ENCODE measurements at regions not wholly inside any gene's neighbourhood (a gene's known extent, or its start where the extent isn't known, plus 50 kb on each side); places are given as distances from the start of the nearest gene placed in this dataset.
"Not testable (repeated sequence)": the region's sequence is repeated elsewhere in the genome, so short reads cannot be mapped to it uniquely, and the experiment has no call there.

DNA sequence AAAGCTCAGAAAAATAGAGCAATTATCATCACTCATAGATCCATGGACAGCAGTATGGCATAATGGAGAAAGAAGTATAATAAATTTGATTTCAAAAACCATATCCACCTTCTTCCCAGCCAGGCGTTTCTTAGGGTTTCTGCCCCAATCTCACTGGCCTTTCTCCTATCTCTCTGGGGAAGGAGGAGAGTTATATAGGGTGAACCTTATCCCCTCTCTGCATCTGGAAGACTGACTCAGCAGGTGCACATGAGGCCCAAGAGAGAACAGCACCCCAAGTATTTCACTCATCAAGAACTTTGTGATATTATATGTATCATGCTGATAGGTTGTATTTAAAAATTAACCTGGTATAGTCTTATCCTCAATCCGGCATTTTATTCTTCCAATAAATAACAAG is 318.8 kb upstream of the RASGEF1B start:
- no peak for DNase-seq (ENCODE audit: low read depth in 1 of 2, low spot score in 2 of 2)
- Histone ChIP-seq H3K9me3 (replicated peaks) (no peaks in the 10 kb centered on the region), H3K36me3 (no peaks in the 10 kb centered on the region), H3K4me3 (no peak overlapping the region), H3K4me1 (replicated peaks) (no peaks in the 10 kb centered on the region), H3K27me3 (replicated peaks) (no peaks in the 10 kb centered on the region), H3K27ac (no peak overlapping the region)

DNA sequence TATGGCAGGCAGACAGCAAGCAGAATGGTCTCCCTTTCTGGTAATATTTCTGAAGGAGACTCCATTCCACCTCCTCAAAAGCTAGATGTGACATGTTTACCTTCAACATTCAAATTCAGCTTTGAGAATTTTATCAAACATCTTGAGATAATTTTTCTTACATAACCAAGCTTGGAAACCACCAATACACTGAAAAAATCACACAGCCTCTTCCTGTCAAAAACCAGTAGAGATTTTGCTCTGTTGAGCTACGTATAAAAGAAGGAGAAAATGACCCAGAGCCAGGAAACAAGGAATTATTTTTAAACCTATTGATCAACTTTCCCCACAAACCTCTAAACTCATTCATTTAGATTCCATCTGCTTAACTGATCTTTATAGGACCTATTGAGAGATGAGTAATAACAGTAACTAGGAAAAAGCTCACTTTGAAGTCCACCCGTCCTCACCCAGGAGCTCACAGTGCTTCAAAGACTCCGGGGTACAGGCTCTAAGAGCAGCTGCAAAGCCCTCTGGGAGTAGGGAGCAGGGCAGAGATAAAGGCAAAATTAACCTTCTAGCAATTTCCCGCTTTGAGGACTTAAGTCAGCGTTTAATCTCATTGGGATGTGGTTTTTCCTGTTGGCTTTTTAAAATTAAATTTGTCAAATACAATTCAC is 318.2 kb upstream of the RASGEF1B start:
- H3K4me3 ChIP-seq, result no peak overlapping the region
- no peak overlapping the region for H3K27ac ChIP-seq
- no peaks in the 10 kb centered on the region for H3K36me3 ChIP-seq
- DNase-seq (ENCODE audit: low read depth in 1 of 2, low spot score in 2 of 2), result no peak
- no peaks in the 10 kb centered on the region for H3K4me1 ChIP-seq (replicated peaks)
- no peaks in the 10 kb centered on the region for H3K9me3 ChIP-seq (replicated peaks)
- no peaks in the 10 kb centered on the region for H3K27me3 ChIP-seq (replicated peaks)

DNA sequence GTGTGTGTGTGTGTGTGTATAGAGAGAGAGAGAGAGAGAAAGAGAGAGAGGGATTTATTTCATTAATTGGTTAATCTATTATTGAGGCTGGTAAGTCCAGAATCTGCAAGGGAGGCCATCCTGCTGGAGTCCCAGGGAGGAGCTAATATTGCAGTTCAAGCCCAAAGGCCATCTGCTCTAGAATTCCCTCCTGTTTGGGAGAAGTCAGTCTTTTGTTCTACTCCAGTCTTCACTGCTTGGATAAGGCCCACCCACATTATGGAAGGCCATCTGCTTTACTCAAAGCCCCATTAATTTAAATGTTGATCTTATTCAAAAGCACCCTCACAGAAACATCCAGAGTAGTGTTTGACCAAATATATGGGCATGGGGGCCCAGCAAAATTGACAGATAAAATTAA is 317.5 kb upstream of the RASGEF1B start:
- no peak overlapping the region for H3K27ac ChIP-seq
- no peaks in the 10 kb centered on the region for H3K36me3 ChIP-seq
- H3K9me3 ChIP-seq (replicated peaks), result no peaks in the 10 kb centered on the region
- no peaks in the 10 kb centered on the region for H3K27me3 ChIP-seq (replicated peaks)
- no peak overlapping the region for H3K4me3 ChIP-seq
- DNase-seq (ENCODE audit: low read depth in 1 of 2, low spot score in 2 of 2), result no peak
- no peaks in the 10 kb centered on the region for H3K4me1 ChIP-seq (replicated peaks)

DNA sequence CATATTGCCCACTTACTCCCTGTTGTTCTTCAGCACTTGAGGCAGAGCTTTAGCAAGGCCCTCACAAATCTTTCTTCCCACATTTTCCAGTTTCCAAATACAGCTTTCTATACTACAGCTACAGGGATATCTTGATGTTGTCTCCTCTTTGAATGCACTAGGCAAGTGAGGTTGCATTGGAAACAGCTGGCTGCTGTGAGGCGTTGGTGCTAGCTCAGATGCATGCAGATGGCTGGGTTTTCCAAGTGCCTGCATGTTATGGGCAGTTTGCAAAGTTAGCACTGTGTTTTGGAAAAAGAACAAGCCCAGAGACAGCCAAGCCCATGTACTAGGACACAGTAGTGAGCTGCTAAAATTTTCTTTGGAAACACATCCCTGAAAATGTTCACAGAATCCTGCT is 315.1 kb upstream of the RASGEF1B start:
- Histone ChIP-seq H3K4me3 (no peak overlapping the region), H3K4me1 (replicated peaks) (no peaks in the 10 kb centered on the region), H3K27ac (no peak overlapping the region), H3K36me3 (no peaks in the 10 kb centered on the region), H3K9me3 (replicated peaks) (no peaks in the 10 kb centered on the region), H3K27me3 (replicated peaks) (no peaks in the 10 kb centered on the region)
- no peak for DNase-seq (ENCODE audit: low read depth in 1 of 2, low spot score in 2 of 2)

DNA sequence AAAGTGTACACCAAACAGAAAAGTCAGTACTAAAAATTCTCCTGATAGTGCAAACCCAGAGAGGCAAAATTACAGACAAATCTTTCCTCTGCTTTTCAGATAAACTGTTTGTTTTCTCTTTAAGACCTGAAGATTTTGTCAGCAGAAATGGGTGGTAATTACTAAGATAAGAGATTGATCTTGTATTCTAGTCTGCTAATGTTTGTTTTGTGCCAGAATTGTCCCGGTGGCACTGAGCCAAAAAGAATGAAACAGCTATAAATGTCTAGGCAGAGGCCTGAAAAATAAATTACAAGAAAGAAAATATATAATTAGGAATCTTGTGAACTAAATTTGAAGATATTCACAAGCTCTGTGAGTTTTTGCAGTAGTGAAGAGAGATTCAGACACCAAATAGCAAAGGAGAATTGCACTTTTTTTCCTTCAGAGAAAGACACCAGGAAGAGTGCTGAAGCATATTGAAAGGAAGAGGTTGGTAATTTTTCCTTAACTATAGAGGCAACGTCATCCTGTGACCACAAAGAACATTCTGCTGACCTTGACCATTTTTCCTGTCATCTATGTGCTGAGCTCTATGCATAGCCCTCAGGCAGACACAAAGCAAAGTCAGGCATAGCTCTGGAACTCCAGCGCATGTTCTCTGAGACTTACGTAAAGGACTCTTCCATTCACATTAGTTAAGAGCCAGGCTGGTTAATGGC is 314.5 kb upstream of the RASGEF1B start:
- no peak for DNase-seq (ENCODE audit: low read depth in 1 of 2, low spot score in 2 of 2)
- Histone ChIP-seq H3K36me3 (no peaks in the 10 kb centered on the region), H3K27me3 (replicated peaks) (no peaks in the 10 kb centered on the region)

DNA sequence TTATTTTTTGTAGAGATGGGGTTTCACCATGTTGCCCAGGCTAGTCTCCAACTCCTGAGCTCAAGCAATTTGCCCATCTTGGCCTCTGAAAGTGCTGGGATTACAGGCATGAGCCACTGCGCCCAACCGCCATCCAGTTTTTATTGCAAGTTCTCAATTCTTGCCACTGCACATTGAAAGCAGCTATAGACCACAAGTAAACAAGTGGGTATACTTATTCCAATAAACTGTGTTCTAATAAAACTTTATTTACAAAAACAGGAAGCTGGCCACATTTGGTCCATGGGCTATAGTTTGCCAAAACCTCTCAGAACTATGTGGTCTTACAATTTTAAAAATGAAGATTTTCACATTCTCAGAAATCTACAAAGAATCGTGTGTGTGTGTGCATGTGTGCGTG is 313.6 kb upstream of the RASGEF1B start:
- DNase-seq (ENCODE audit: low read depth in 1 of 2, low spot score in 2 of 2), result no peak
- Histone ChIP-seq H3K36me3 (no peaks in the 10 kb centered on the region), H3K27me3 (replicated peaks) (no peaks in the 10 kb centered on the region), H3K27ac (no peak overlapping the region), H3K4me1 (replicated peaks) (no peaks in the 10 kb centered on the region), H3K9me3 (replicated peaks) (no peaks in the 10 kb centered on the region), H3K4me3 (no peak overlapping the region)

More for the DNA sequence above, 314.5 kb upstream of the RASGEF1B start:
- H3K9me3 ChIP-seq (replicated peaks), result no peaks in the 10 kb centered on the region
- H3K4me1 ChIP-seq (replicated peaks), result no peaks in the 10 kb centered on the region
- H3K27ac ChIP-seq, result no peak overlapping the region
- no peak overlapping the region for H3K4me3 ChIP-seq

DNA sequence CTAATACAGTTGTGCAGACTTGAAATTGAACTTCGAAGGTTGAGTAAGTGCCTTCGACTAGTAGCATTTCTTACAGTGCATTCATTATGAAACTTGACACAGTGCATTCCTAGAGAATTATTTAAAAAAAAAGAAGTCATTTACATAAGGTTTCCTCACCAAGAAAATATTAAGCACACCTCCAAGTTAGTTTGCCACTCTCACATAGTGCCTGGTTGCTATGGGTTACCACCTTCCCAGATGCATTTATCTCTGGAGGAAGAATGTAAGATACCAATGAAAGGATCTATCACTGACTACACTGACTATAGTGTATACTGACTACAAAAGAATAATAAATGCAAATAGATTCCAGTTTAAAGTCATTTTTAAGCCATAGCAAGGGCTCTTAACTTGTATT is 311.9 kb upstream of the RASGEF1B start:
- no peak for DNase-seq (ENCODE audit: low read depth in 1 of 2, low spot score in 2 of 2)
- Histone ChIP-seq H3K27ac (no peak overlapping the region), H3K9me3 (replicated peaks) (no peaks in the 10 kb centered on the region), H3K4me1 (replicated peaks) (no peaks in the 10 kb centered on the region), H3K36me3 (no peaks in the 10 kb centered on the region), H3K27me3 (replicated peaks) (no peaks in the 10 kb centered on the region), H3K4me3 (no peak overlapping the region)

DNA sequence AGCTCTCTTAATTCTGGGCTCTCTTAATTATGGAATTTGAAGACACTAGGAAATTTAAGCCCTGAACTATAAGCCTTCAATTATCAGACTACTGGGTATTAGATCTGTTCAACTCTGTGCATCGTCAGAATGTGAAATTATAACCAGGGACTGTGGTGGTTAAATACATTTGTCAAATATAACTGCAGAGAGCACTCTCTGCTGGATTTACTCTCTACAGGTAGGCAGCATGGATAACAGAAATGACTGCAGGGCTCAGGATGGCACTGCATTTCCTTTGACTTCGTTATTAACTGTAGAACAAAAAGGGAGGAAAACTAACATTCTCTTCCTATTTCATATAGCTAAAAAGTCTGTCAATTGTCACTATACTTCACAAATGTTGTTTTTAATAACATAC is 310.1 kb upstream of the RASGEF1B start:
- no peaks in the 10 kb centered on the region for H3K4me1 ChIP-seq (replicated peaks)
- H3K36me3 ChIP-seq, result no peaks in the 10 kb centered on the region
- DNase-seq (ENCODE audit: low read depth in 1 of 2, low spot score in 2 of 2), result no peak
- no peaks in the 10 kb centered on the region for H3K27me3 ChIP-seq (replicated peaks)
- no peaks in the 10 kb centered on the region for H3K9me3 ChIP-seq (replicated peaks)
- H3K4me3 ChIP-seq, result no peak overlapping the region
- H3K27ac ChIP-seq, result no peak overlapping the region

DNA sequence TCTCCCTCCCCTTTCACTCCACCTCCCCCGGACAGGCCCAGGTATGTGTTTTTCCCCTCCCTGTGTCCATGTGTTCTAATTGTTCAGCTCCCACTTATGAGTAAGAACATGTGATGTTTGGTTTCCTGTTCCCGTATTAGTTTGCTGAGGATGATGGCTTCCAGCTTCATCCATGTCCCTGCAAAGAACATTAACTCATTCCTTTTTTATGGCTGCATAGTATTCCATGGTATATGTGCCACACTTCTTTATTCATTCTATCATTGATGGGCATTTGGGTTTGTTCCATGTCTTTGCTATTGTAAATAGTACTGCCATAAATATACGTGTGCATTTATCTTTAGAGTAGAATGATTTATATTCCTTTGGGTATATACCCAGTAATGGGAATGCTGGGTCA is 306.0 kb upstream of the RASGEF1B start:
- H3K9me3 ChIP-seq (replicated peaks); H3K27me3 ChIP-seq (replicated peaks); DNase-seq (ENCODE audit: low read depth in 1 of 2, low spot score in 2 of 2); H3K4me3 ChIP-seq; H3K27ac ChIP-seq; H3K36me3 ChIP-seq; H3K4me1 ChIP-seq (replicated peaks): not testable (repeated sequence)

DNA sequence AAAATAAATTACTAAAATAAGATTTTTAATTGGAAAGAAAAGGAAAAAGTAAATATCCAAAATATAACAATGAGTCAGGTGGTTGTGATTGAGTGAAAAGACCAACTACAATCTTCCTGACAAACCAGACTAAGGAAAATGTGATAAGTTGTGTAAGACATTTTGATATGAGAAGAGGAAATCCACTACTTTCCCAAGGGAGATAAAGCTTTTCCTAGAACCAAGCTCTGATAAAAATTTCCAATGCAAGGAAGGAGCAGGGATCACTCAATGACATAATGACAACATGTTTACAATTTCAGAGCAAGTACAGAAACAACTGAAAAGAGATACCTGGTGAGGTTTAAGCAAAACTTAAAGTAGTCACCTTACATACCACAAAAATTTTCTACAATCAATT is 305.1 kb upstream of the RASGEF1B start:
- Histone ChIP-seq H3K36me3 (no peaks in the 10 kb centered on the region), H3K9me3 (replicated peaks) (no peaks in the 10 kb centered on the region), H3K27ac (no peak overlapping the region), H3K4me3 (no peak overlapping the region), H3K27me3 (replicated peaks) (no peaks in the 10 kb centered on the region), H3K4me1 (replicated peaks) (no peaks in the 10 kb centered on the region)
- DNase-seq (ENCODE audit: low read depth in 1 of 2, low spot score in 2 of 2), result no peak

DNA sequence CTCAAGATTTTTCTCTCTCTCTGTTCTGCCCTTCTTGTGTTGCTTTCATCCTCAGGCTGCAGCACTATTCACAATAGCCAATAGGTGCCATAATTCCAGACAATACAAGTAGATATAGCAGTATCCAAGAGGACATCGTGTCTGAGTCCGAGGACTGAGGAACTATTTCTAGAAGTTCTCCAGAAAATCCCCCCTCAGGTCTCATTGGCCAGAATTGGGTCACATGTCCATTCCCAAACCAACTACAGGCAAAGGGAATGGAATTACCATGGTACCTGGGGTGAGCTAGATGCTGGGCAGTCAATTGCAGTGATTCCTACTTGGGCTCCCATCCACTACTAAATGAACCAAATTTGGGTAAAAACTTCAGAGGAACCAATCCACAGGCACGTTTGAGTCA is 301.9 kb upstream of the RASGEF1B start:
- no peaks in the 10 kb centered on the region for H3K4me1 ChIP-seq (replicated peaks)
- no peaks in the 10 kb centered on the region for H3K9me3 ChIP-seq (replicated peaks)
- no peaks in the 10 kb centered on the region for H3K36me3 ChIP-seq
- DNase-seq (ENCODE audit: low read depth in 1 of 2, low spot score in 2 of 2), result no peak
- no peak overlapping the region for H3K27ac ChIP-seq
- no peaks in the 10 kb centered on the region for H3K27me3 ChIP-seq (replicated peaks)
- H3K4me3 ChIP-seq, result no peak overlapping the region

DNA sequence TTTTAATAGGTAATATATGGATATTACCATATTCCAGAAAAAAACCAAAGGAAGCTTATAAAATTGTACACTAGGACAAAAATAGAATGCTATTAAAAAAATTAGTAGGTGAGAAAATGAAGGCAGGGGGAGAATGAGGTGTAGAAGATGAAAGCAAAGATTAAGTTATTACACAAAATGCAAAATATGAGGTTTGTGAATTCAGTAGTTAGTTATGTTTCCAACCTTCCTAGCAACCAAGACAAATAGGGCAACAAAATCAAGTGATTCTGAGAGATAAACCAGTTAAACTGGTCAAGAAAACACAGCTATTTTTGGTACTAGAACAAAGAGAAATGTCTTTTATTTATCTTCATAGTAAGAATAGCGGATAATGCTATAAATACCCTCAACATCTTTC is 300.0 kb upstream of the RASGEF1B start:
- H3K27ac ChIP-seq, result no peak overlapping the region
- no peaks in the 10 kb centered on the region for H3K27me3 ChIP-seq (replicated peaks)
- no peak for DNase-seq (ENCODE audit: low read depth in 1 of 2, low spot score in 2 of 2)
- H3K4me3 ChIP-seq, result no peak overlapping the region
- H3K9me3 ChIP-seq (replicated peaks), result no peaks in the 10 kb centered on the region
- no peaks in the 10 kb centered on the region for H3K4me1 ChIP-seq (replicated peaks)
- H3K36me3 ChIP-seq, result no peaks in the 10 kb centered on the region

DNA sequence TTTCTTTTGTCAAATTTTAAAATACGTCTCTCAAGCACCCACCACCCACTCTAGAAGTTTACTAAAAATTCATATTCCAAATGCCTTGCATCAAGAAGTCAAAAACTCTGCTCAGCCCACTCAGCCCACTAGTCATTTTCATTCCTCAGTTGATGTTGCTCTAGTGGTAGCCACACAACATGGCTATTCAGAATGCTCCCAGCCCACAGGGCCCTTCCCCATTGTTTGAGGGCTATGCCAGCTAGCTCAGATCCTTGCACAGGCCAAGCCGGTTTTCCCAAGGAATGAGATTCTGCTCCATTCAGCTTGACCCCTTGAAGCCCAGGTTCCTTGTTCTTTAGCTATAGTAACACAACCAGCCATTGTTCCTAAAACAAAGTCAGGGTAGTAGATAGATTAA is 297.5 kb upstream of the RASGEF1B start:
- H3K9me3 ChIP-seq (replicated peaks), result no peaks in the 10 kb centered on the region
- no peak for DNase-seq (ENCODE audit: low read depth in 1 of 2, low spot score in 2 of 2)
- H3K36me3 ChIP-seq, result no peaks in the 10 kb centered on the region
- 0 out of 2 replicates have a peak, but pooled peaks cover 7% of the 10 kb centered on the region for H3K27me3 ChIP-seq (replicated peaks)
- H3K4me1 ChIP-seq (replicated peaks), result no peaks in the 10 kb centered on the region
- no peak overlapping the region for H3K4me3 ChIP-seq
- H3K27ac ChIP-seq, result no peak overlapping the region

DNA sequence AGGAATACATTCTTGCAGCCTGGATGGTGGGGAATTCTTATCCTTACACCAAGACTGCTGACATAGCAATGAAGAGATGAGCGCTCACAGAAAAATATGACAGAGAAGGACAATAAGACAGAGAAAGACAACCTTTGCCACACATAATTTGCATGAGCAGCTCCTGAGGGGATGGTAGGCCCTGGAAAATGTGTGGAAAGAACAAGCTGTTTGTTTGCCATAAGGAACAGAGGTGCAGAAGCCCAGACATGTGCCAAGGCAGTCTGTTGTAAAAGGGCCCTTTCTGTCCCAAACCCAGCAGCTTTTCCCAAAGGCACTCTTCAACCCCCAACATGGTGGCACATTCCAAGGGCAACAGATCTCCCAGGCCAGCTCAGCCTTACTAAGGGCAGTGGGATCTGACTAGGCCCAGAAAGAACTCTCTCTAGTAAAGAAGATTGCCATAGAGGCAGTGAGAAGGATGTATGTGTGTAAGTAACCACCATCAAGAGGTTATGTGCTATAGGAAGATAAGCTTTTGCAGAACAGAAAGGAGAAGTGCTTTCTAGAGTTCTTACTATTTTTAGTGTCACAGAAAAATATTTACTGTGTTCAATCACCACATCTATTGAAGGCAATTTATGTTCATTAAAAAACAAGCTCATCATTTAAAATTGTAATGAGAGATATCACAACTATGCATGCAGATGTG is 287.0 kb upstream of the RASGEF1B start:
- H3K4me1 ChIP-seq (replicated peaks), result no peaks in the 10 kb centered on the region
- H3K36me3 ChIP-seq, result no peaks in the 10 kb centered on the region
- H3K27me3 ChIP-seq (replicated peaks), result no peaks in the 10 kb centered on the region
- DNase-seq (ENCODE audit: low read depth in 1 of 2, low spot score in 2 of 2), result no peak
- H3K27ac ChIP-seq, result no peak overlapping the region
- no peak overlapping the region for H3K4me3 ChIP-seq
- no peaks in the 10 kb centered on the region for H3K9me3 ChIP-seq (replicated peaks)
